Esophagus muscularis mucosa (tissue), 3 donors: ENCODE measurements at regions not wholly inside any gene's neighbourhood (a gene's known extent, or its start where the extent isn't known, plus 50 kb on each side); places are given as distances from the start of the nearest gene placed in this dataset.

Experiments used
- EP300 ChIP-seq: sonication (generic); formaldehyde crosslinking; IDR thresholded peaks from one replicate; pipeline ENCODE4 v1.6.1; 2017; ENCODE audit warnings: antibody characterized with exemption
- TF ChIP-seq, protein P1 (sequence below), 3 experiments: fragments of 200-600 bp in 2 of 3; fragments of 450-650 bp in 1 of 3; sonication (generic) in 2 of 3; IDR thresholded peaks; one replicate each; pipeline ENCODE4 v1.5.1; 2017 to 2019; ENCODE audit warnings: antibody characterized with exemption in 3 of 3, mild to moderate bottlenecking in 2 of 3, moderate library complexity in 1 of 3

DNA sequence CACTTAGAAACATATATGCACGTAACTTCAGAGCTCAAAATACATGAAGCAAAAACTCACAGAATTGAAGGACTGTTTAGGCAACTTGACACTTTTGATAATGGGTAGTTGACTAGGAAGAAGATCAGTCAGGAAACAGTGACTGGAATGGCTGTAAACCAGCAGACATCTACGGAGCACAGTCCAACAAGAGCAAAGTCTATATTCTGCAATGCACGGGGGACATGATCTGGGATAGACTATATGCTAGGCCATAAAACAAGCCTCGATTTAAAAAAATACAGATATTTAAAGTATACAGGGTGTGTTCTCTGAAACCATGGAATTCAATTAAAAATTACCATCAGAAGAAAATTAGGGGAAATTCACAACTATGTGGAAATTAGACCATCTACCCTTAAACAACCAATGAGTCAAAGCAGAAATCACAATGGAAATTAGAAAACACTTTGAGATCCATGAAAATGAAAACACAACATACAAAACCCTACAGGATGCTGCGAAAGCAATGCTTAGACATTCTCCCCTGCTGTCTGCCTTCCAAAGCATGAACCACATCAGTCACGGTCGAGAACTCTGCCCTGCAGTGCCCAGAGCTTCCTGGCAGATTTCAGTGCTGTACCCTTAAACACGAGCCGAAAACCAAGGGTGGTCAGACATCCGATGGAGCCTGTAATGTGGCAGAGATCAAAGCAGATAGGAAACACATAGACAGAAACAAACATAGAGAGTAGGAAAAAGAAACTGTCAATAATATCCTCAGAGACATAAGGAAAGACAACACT is 651.9 kb upstream of the HS6ST1 start:
- no peak for TF ChIP-seq EP300
- TF ChIP-seq, protein P1, sequence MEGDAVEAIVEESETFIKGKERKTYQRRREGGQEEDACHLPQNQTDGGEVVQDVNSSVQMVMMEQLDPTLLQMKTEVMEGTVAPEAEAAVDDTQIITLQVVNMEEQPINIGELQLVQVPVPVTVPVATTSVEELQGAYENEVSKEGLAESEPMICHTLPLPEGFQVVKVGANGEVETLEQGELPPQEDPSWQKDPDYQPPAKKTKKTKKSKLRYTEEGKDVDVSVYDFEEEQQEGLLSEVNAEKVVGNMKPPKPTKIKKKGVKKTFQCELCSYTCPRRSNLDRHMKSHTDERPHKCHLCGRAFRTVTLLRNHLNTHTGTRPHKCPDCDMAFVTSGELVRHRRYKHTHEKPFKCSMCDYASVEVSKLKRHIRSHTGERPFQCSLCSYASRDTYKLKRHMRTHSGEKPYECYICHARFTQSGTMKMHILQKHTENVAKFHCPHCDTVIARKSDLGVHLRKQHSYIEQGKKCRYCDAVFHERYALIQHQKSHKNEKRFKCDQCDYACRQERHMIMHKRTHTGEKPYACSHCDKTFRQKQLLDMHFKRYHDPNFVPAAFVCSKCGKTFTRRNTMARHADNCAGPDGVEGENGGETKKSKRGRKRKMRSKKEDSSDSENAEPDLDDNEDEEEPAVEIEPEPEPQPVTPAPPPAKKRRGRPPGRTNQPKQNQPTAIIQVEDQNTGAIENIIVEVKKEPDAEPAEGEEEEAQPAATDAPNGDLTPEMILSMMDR (IDR thresholded peaks at IDR 0.05): no peak
